PFSK-1 (cell line): ENCODE measurements at regions not wholly inside any gene's neighbourhood (a gene's known extent, or its start where the extent isn't known, plus 50 kb on each side); places are given as distances from the start of the nearest gene placed in this dataset.

Experiments
- FOXP2 ChIP-seq: optimal IDR thresholded peaks from 2 replicates; pipeline ENCODE3; 2011; ENCODE audit warnings: borderline replicate concordance, control low read depth, inconsistent platforms; ENCODE audit not compliant: insufficient read depth; ENCODE audit errors: extremely low read length, extremely low read depth
- POLR2AphosphoS5 ChIP-seq: IDR thresholded peaks from 2 replicates; pipeline ENCODE4 v1.6.1; 2012; ENCODE audit warnings: low read depth, mild to moderate bottlenecking, control low read depth, low read length, moderate library complexity
- REST ChIP-seq, 2 experiments: IDR thresholded peaks; 2 replicates each; pipeline versions ENCODE4 v1.6.1 to v1.8.0; 2011 to 2012; ENCODE audit warnings: low read depth in 2 of 2, low read length in 2 of 2, control low read depth in 1 of 2, inconsistent platforms in 1 of 2, mild to moderate bottlenecking in 1 of 2, moderate library complexity in 1 of 2; ENCODE audit not compliant: insufficient read depth in 1 of 2
- SIN3A ChIP-seq: IDR thresholded peaks from 2 replicates; pipeline ENCODE4 v1.6.1; 2012; ENCODE audit warnings: mild to moderate bottlenecking, low read length, moderate library complexity, borderline replicate concordance; ENCODE audit not compliant: insufficient read depth
- TAF1 ChIP-seq: IDR thresholded peaks from 2 replicates; pipeline ENCODE4 v1.6.1; 2012; ENCODE audit warnings: low read length, control low read depth, borderline replicate concordance; ENCODE audit not compliant: insufficient read depth

GRCh38 chr10:111200505-111201186 lies 123.8 kb downstream of the ADRA2A start:
- TF ChIP-seq TAF1 (no peak), FOXP2 (no peak), REST (IDR thresholded peaks at IDR 0.05; ENCODE audit: insufficient read depth in 1 of 2, low read depth in 2 of 2, low read length in 2 of 2) (no peak), SIN3A (no peak), POLR2AphosphoS5 (no peak)

- TF ChIP-seq REST (IDR thresholded peaks at IDR 0.05; ENCODE audit: insufficient read depth in 1 of 2, low read depth in 2 of 2, low read length in 2 of 2) (no peak), TAF1 (no peak), FOXP2 (no peak), SIN3A (no peak), POLR2AphosphoS5 (no peak)
These were observed 126.8 kb downstream of the ADRA2A start for GRCh38 chr10:111203615-111204014.

- TF ChIP-seq SIN3A (no peak), POLR2AphosphoS5 (no peak), FOXP2 (no peak), TAF1 (no peak), REST (IDR thresholded peaks at IDR 0.05; ENCODE audit: insufficient read depth in 1 of 2, low read depth in 2 of 2, low read length in 2 of 2) (no peak)
These were observed 128.0 kb downstream of the ADRA2A start for GRCh38 chr10:111204838-111205237.

- TF ChIP-seq TAF1: no peak
- no peak for TF ChIP-seq REST (IDR thresholded peaks at IDR 0.05; ENCODE audit: insufficient read depth in 1 of 2, low read depth in 2 of 2, low read length in 2 of 2)
- TF ChIP-seq SIN3A: no peak
- no peak for TF ChIP-seq POLR2AphosphoS5
These were observed 129.7 kb downstream of the ADRA2A start for GRCh38 chr10:111206521-111206920.

GRCh38 chr10:111207500-111207899 lies 130.7 kb downstream of the ADRA2A start:
- TF ChIP-seq REST (IDR thresholded peaks at IDR 0.05; ENCODE audit: insufficient read depth in 1 of 2, low read depth in 2 of 2, low read length in 2 of 2) (no peak), POLR2AphosphoS5 (no peak), TAF1 (no peak), SIN3A (no peak), FOXP2 (no peak)
